ENCODE measurements at regions not wholly inside any gene's neighbourhood (a gene's known extent, or its start where the extent isn't known, plus 50 kb on each side); places are given as distances from the start of the nearest gene placed in this dataset.

DNA sequence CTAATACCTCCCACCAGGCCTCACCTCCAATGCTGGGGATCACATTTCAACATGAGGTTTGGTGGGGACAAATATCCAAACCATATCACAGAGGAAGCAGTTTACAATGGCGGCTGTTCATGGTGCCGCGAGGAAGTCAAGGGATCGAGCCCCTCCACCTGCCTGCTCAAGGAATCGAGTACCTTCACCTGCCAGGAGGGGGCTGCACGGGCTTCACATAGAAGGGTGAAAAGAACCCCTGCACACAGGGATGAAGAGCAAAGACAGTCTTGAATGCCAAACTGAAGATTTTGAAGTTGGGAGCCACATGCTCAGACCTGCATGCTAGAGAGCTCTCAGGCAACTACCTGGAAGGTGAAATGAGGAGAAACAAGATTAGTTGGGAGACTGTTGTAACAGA, 110.3 kb downstream of the KCNF1 start (continued):
- no peak for TF ChIP-seq RXRA (IDR thresholded peaks at IDR 0.05; ENCODE audit: insufficient read depth, low read depth, low read length)
- no peak for TF ChIP-seq CTBP2 (IDR thresholded peaks at IDR 0.05; ENCODE audit: borderline replicate concordance, insufficient read depth, insufficient read length, low read length)

All from H1 (cell line).